Ovary (tissue), 3 donors: ENCODE measurements at regions not wholly inside any gene's neighbourhood (a gene's known extent, or its start where the extent isn't known, plus 50 kb on each side); places are given as distances from the start of the nearest gene placed in this dataset.

Experiments used
- CTCF ChIP-seq, 3 donors: fragments of 450-650 bp in 2 of 3; fragments of 200-600 bp in 1 of 3; IDR thresholded peaks; one replicate each; pipeline versions ENCODE4 v1.5.1 to v1.8.0; 2016 to 2022; ENCODE audit warnings: antibody characterized with exemption in 3 of 3, mild to moderate bottlenecking in 1 of 3
- EP300 ChIP-seq: sonication (generic); formaldehyde crosslinking; IDR thresholded peaks from one replicate; pipeline ENCODE4 v1.6.1; 2017; ENCODE audit warnings: antibody characterized with exemption
- POLR2A ChIP-seq: fragments of 450-650 bp; IDR thresholded peaks from one replicate; pipeline ENCODE4 v1.6.1; 2017; ENCODE audit warnings: antibody characterized with exemption, mild to moderate bottlenecking, moderate library complexity
- donor health status: DM: no; HTN: no; CAD: no.

DNA sequence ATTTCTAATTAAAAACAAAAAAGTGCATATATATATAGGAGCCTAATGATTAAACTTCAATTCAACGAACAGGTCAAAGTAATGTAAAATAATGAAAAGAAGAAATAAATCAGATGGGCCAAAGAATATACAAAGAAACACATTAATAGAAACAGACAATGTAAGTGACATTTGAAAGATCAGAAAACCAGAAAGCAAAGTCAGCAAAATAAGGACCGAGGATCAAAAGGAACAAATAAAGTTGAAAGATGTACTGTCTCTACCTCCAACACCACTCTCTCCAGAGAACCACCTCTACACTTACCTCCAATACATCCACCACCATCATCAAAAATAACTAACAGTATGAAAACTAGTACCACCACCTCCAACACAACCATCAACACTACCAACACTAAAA lies 1226.3 kb upstream of the NCAM2 start:
- TF ChIP-seq POLR2A, result no peak
- no peak for TF ChIP-seq CTCF (IDR thresholded peaks at IDR 0.05)
- no peak for TF ChIP-seq EP300
